GM21528 (cell line): ENCODE measurements at regions not wholly inside any gene's neighbourhood (a gene's known extent, or its start where the extent isn't known, plus 50 kb on each side); places are given as distances from the start of the nearest gene placed in this dataset.
"Not testable (repeated sequence)": the region's sequence is repeated elsewhere in the genome, so short reads cannot be mapped to it uniquely, and the experiment has no call there.

ENCODE experiments used
- ATAC-seq: cut with Tn5 transposase; IDR thresholded peaks from one replicate; pipeline ENCODE4 v1.9.1; 2021; ENCODE audit warnings: mild to moderate bottlenecking, moderate library complexity; ENCODE audit not compliant: unreplicated experiment, low FRiP score

GRCh38 chr1:213452501-213452900 lies 401.5 kb downstream of the RPS6KC1 start:
- ATAC-seq: no peak

- ATAC-seq: no peak
Measured at GRCh38 chr1:213457186-213457585, 406.1 kb downstream of the RPS6KC1 start.

DNA sequence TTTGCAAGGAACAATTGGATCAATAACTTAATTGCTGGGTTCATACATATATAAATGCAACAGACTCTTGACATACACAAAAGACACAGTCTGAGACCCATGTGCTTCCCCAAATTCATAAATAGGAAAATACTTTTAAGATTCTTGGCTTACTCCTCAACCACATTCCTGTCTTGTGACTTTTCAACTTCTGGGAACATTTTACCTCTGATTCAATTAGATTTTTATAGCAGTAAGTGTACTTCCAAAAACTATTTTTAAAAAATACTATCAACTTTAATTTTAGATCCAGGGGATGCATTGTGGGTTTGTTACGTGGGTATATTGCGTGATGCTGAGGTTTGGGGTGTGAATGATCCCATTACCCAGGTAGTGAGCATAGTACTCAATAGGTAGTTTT lies 406.7 kb downstream of the RPS6KC1 start:
- no peak for ATAC-seq

- ATAC-seq: not testable (repeated sequence)
Measured at GRCh38 chr1:213462374-213462773, 411.3 kb downstream of the RPS6KC1 start.

DNA sequence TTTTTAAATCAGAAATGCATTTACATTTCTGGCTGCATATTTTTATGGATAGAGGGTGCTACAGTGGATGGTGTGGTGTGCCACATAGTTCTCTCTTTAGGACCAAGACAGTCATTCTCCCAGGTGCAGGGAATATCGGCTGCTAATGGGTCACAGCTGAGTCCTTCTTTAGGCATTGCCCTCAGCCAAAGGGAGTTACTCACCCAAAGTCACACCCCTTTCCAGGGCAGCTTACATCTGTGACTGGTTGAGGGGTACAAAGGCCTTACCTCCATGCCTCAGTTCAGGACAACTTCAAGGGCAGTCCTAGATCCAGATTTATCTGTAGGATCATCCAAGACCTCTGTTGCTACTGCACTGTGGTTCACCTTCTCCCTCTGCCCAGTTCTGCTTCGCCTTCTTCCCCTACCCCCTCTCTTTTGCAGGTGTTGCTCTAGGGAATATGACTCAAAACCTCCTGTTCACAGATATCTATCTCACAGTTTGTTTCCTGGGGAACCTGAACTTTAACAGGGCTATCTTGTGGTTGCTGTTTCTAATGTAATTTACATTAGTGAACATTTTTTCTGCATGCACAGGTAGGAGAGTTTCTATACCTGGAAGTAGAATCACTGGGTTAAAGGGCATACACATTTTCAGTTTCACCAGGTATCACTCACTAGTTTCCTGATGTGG lies 413.9 kb downstream of the RPS6KC1 start:
- ATAC-seq: no peak

GRCh38 chr1:213466541-213466940 lies 415.5 kb downstream of the RPS6KC1 start:
- ATAC-seq: no peak

- no peak for ATAC-seq
Measured at GRCh38 chr1:213474054-213474453, 423.0 kb downstream of the RPS6KC1 start.

GRCh38 chr1:213481395-213481794 lies 430.4 kb downstream of the RPS6KC1 start:
- ATAC-seq: no peak

GRCh38 chr1:213484333-213484732 lies 433.3 kb downstream of the RPS6KC1 start:
- ATAC-seq: no peak

DNA sequence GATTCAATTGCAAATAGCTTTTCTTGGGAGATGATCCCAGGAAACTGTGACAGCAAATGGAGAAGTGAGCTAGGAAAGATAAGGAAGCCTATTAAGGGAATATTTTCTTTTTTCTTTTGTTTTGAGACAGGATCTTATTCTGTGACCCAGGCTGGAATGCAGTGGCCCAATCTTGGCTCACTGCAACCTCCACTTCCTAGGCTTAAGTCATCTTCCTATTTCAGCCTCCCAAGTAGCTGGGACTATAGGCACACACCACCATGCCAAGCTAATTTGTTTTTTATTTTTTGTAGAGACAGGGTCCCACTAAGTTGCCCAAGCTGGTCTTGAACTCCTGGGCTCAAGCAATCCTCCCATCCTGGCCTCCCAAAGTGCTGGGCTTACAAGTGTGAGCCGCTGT lies 433.7 kb downstream of the RPS6KC1 start:
- no peak for ATAC-seq

- no peak for ATAC-seq
Measured at GRCh38 chr1:213486488-213486887, 435.4 kb downstream of the RPS6KC1 start.

- ATAC-seq: no peak
Measured at GRCh38 chr1:213491468-213491867, 440.4 kb downstream of the RPS6KC1 start.

DNA sequence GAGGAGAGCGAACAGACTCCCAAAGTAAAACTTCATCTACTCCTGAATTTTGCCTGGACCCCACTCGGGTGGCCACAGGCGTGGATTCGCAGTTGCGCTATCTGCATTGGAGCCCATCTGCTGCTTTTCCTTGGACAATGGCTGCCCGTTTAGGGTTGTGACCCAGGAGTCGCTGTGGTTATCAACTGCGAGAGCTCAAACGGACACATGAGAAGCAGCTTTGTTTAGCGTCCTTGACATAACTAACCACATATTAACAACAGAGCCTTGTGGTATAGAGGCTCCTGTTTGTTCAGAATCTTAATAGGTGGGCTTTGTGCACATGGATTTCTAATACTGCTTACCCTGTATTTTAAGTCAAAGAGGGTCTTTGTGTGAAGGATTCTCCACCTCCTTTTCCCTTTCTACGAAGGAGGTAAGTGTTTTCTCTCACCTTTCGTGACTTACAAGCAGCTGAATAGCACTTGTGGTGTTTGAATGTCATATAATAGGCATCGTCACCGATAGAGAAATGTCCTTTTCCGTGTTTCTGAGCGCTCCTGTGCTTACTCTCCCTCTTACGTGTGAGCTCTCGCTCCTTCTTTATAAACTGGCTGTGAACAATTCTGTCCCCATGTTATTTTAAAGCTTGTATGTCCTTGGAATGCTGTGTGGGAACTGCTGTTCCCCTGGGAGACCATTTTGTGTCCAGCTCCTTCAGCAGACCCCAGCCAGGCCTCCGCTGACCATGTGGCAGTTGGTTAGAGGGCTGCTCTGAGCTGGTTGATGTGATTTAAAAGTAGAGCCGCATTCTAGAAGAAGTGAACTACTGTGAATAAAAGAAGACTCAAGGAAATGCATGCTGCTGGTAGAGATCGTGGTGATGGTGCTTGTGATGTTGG lies 441.4 kb downstream of the RPS6KC1 start:
- ATAC-seq: no peak

- ATAC-seq: no peak
Measured at GRCh38 chr1:213499444-213499843, 448.4 kb downstream of the RPS6KC1 start.

DNA sequence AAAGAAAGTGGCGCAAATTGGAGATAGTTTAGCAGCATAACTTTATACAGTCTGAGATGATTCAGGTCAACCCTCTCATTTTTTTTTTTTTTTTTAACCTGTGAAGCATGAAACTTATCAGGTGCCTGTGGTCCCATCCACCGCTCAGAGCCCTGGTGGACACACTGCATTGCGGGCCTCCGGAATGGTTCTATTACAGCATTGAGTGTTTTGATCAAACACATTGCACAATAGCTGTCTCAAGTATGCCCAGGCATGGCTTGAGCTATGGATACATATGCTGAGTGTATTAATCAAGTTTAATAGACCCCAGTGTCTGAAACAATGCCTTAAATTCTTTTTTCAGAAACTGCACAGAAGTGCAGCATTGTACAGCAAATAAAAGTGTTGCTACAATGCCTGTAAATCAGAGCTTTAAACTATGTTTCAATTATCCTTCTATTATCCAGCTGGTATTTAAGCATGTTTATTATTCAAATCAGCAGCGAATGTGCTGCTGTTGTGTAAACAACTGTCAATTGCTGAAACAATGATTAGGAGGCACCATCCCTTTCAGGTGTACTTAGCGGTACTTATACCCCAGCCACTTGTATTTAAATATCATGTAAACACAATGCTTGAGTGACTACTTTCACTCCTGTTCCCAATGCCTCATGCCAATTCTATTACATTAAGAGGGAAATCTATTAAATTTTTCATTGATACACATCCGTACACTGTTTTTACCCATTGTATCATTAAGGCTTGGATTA lies 456.6 kb downstream of the RPS6KC1 start:
- ATAC-seq: no peak

DNA sequence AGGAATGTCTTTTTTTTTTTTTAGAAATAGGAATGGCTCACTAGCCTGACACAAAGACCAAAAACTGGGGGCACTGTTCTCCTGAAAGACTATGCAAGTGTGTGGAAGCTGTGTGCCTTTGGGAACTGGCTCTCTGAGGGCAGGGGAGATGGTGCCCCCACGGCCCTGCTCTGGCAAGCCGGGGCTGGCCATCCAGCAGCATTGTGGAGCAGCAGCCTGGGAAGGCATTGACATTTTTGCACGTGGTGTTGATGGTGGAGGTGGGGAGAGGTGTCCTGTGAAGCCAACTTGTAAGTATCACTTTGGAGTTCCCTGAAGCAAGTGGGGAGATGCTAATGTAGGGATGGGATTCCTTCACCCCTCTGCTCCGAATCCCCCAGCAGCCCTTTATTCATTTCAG lies 460.1 kb downstream of the RPS6KC1 start:
- ATAC-seq: no peak

DNA sequence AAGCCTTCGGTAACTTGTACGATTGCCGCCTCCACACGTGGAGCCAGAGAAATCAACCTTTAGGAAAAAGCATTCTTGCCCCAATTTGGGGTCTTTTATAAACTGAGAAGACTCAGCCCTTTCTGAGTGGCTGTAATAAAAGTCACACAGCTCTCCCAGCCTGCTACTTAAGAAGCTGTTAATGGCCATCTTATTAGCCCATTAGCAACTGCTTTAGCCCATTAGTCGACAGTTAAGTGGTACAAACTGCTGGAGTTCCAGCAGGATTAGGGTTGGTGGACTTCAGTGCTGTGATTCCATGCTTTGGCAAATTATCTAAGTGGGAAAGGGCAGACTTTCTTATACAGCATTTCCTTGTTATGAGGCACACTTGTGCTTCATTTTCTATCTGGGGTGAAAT lies 461.3 kb downstream of the RPS6KC1 start:
- no peak for ATAC-seq

DNA sequence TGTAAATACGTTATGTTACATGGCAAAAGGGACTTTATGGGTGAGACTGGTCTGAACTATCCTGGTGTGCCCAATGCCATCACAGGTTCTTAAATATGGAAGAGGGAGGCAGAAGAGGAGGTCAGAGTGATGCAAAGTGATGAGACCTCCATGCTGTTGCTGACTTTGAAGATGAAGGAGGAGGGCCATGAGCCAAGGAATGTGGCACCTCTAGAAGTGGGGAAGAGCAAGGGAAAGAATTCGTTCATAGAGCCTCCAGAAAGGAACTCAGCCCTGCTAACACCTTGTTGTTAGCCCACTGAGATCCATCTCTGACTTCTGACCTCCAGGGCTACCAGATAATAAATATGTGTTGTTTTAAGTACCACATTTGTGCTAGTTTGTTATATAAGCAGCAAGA lies 462.0 kb downstream of the RPS6KC1 start:
- ATAC-seq: no peak

- not testable (repeated sequence) for ATAC-seq
Measured at GRCh38 chr1:213514408-213515179, 463.6 kb downstream of the RPS6KC1 start.

GRCh38 chr1:213519098-213519497 lies 468.1 kb downstream of the RPS6KC1 start:
- no peak for ATAC-seq
